ENCODE measurements at regions not wholly inside any gene's neighbourhood (a gene's known extent, or its start where the extent isn't known, plus 50 kb on each side); places are given as distances from the start of the nearest gene placed in this dataset.

GRCh38 chr14:98867726-98868125, 404.3 kb downstream of the BCL11B start:
- TF ChIP-seq CTCF (IDR thresholded peaks at IDR 0.05) (no peak), POLR2A (IDR thresholded peaks at IDR 0.05) (no peak), POLR2AphosphoS5 (IDR thresholded peaks at IDR 0.05) (no peak)
